ENCODE measurements at regions not wholly inside any gene's neighbourhood (a gene's known extent, or its start where the extent isn't known, plus 50 kb on each side); places are given as distances from the start of the nearest gene placed in this dataset.
"Not testable (repeated sequence)": the region's sequence is repeated elsewhere in the genome, so short reads cannot be mapped to it uniquely, and the experiment has no call there.

DNA sequence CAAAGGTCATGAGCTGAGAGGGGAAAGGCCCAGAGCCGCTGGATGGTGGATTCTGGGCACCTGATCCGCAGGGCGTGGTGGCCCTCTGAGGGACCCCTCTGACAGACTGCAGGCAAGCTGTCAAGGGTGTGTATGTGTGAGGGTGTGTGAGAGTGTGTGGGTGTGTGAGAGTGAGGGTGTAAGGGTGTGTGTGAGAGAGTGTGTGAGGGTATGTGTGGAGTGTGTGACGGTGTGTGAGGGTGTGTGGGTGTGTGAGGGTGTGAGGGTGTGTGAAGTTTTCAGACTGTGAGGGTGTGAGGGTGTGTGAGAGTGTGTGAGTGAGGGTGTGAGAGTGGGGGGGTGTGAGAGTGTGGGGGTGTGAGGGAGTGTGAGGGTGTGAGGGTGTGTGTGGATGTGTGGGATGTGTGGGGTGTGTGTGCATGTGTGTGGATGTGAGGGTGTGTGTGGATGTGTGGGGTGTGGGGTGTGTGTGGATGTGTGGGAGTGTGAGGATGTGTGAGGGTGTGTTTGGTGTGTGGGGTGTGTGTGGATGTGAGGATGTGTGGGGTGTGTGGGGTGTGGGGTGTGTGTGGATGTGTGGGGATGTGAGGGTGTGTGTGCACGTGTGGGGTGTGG lies 156.7 kb downstream of the TMEM121 start:
- 88 to 90% methylated on average over 5 of the region's 5 CpGs for WGBS, 2 donors
- DNase-seq (no peak), ATAC-seq (ENCODE audit: insufficient read depth, low FRiP score) (no peak)
- Histone ChIP-seq H3K27me3 (ENCODE audit: control insufficient read depth in 3 of 3, insufficient read depth in 3 of 3, low read length in 2 of 3) (no peaks in the 10 kb centered on the region), H3K27ac (ENCODE audit: low read depth in 1 of 2, low read length in 1 of 2) (no peak overlapping the region), H3K9me3 (ENCODE audit: control insufficient read depth in 4 of 4, insufficient read depth in 3 of 4, low read length in 3 of 4) (peaks cover 0 to 4% (median 0%) of the 10 kb centered on the region in 4 donors), H3K9ac (ENCODE audit: insufficient read depth in 1 of 2, low read length in 2 of 2) (no peak overlapping the region), H3K4me1 (ENCODE audit: control insufficient read depth in 5 of 5, insufficient read depth in 5 of 5, low read length in 5 of 5) (no peaks in the 10 kb centered on the region), H3K36me3 (ENCODE audit: control insufficient read depth in 4 of 4, insufficient read depth in 4 of 4, low read length in 4 of 4) (no peaks in the 10 kb centered on the region), H3K4me3 (no peak overlapping the region)
- TF ChIP-seq, protein P1, sequence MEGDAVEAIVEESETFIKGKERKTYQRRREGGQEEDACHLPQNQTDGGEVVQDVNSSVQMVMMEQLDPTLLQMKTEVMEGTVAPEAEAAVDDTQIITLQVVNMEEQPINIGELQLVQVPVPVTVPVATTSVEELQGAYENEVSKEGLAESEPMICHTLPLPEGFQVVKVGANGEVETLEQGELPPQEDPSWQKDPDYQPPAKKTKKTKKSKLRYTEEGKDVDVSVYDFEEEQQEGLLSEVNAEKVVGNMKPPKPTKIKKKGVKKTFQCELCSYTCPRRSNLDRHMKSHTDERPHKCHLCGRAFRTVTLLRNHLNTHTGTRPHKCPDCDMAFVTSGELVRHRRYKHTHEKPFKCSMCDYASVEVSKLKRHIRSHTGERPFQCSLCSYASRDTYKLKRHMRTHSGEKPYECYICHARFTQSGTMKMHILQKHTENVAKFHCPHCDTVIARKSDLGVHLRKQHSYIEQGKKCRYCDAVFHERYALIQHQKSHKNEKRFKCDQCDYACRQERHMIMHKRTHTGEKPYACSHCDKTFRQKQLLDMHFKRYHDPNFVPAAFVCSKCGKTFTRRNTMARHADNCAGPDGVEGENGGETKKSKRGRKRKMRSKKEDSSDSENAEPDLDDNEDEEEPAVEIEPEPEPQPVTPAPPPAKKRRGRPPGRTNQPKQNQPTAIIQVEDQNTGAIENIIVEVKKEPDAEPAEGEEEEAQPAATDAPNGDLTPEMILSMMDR (IDR thresholded peaks at IDR 0.05; ENCODE audit: control extremely low read depth, extremely low read depth): no peak

DNA sequence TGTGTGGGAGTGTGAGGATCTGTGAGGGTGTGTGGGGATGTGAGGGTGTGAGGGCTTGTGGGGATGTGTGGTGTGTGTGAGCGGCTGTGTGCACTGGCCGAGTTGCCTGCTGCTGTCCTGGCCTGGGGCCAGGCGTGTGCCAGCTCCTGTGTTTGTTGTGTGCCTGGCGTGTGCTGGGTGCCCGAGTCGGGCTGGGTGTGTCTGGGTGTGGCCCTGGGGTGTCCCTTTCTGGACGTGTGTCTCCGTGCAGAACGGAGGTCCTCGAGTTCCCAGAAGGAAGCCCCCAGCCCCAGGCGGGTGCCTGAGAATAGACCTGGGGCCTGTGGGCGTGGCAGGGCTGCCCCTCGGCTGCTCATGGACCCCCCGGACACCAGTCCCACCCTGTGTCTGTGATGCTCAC lies 157.7 kb downstream of the TMEM121 start:
- ATAC-seq (ENCODE audit: insufficient read depth, low FRiP score); H3K36me3 ChIP-seq (ENCODE audit: control insufficient read depth in 4 of 4, insufficient read depth in 4 of 4, low read length in 4 of 4); H3K27ac ChIP-seq (ENCODE audit: low read depth in 1 of 2, low read length in 1 of 2); H3K4me3 ChIP-seq; H3K9me3 ChIP-seq (ENCODE audit: control insufficient read depth in 4 of 4, insufficient read depth in 3 of 4, low read length in 3 of 4); H3K9ac ChIP-seq (ENCODE audit: insufficient read depth in 1 of 2, low read length in 2 of 2); H3K4me1 ChIP-seq (ENCODE audit: control insufficient read depth in 5 of 5, insufficient read depth in 5 of 5, low read length in 5 of 5); DNase-seq; H3K27me3 ChIP-seq (ENCODE audit: control insufficient read depth in 3 of 3, insufficient read depth in 3 of 3, low read length in 2 of 3): not testable (repeated sequence)
- 74 to 75% methylated on average over 12 to 14 of the region's 14 CpGs for WGBS, 2 donors

DNA sequence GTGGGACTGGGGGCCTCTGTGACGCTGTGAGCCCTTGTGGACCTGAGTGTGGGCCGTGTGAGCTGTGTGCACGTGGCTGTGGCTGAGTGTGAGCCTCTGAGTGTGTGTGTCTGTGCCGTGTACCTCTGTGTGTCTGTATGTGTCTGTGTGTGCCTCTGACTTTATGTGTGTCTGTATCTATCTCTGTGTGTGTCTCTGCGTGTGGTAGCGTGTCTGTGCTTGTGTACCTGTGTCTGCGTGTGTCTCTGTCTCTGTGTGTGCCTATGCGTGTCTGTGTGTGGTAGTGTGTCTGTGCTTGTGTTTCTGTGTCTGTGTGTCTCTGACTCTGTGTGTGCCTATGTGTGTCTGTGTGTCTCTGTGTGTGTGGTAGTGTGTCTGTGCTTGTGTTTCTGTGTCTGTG lies 158.2 kb downstream of the TMEM121 start:
- not testable (repeated sequence) for H3K27me3 ChIP-seq (ENCODE audit: control insufficient read depth in 3 of 3, insufficient read depth in 3 of 3, low read length in 2 of 3); H3K9ac ChIP-seq (ENCODE audit: insufficient read depth in 1 of 2, low read length in 2 of 2); DNase-seq; H3K4me3 ChIP-seq; H3K9me3 ChIP-seq (ENCODE audit: control insufficient read depth in 4 of 4, insufficient read depth in 3 of 4, low read length in 3 of 4); ATAC-seq (ENCODE audit: insufficient read depth, low FRiP score); H3K27ac ChIP-seq (ENCODE audit: low read depth in 1 of 2, low read length in 1 of 2); H3K4me1 ChIP-seq (ENCODE audit: control insufficient read depth in 5 of 5, insufficient read depth in 5 of 5, low read length in 5 of 5); H3K36me3 ChIP-seq (ENCODE audit: control insufficient read depth in 4 of 4, insufficient read depth in 4 of 4, low read length in 4 of 4)
- WGBS, 2 donors: 80 to 85% methylated on average over 6 to 7 of the region's 8 CpGs

DNA sequence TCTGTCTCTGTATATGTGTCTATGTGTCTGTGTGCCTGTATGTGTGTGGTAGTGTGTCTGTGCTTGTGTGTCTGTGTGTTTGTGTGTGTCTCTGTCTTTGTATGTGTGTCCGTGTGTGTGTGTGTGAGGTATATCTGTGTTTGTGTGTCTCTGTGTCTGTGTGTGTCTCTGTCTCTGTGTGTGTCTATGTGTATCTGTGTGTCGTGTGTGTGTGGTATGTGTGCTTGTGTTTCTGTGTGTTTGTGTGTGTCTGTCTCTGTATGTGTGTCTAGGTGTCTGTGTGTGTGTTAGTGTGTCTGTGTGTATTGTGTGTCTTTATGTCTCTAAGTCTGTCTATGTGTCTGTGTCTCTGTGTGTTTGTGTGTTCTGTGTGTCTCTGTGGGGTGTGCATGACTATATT lies 158.6 kb downstream of the TMEM121 start:
- WGBS, 2 donors: 87 to 89% methylated on average over 2 of the region's 2 CpGs
- H3K27me3 ChIP-seq (ENCODE audit: control insufficient read depth in 3 of 3, insufficient read depth in 3 of 3, low read length in 2 of 3): no peaks in the 10 kb centered on the region
- DNase-seq: no peak
- no peaks in the 10 kb centered on the region for H3K4me1 ChIP-seq (ENCODE audit: control insufficient read depth in 5 of 5, insufficient read depth in 5 of 5, low read length in 5 of 5)
- H3K9ac ChIP-seq (ENCODE audit: insufficient read depth in 1 of 2, low read length in 2 of 2): no peak overlapping the region
- no peaks in the 10 kb centered on the region for H3K36me3 ChIP-seq (ENCODE audit: control insufficient read depth in 4 of 4, insufficient read depth in 4 of 4, low read length in 4 of 4)
- H3K27ac ChIP-seq (ENCODE audit: low read depth in 1 of 2, low read length in 1 of 2): no peak overlapping the region
- TF ChIP-seq, protein P1 (IDR thresholded peaks at IDR 0.05; ENCODE audit: control extremely low read depth, extremely low read depth): no peak
- H3K4me3 ChIP-seq: no peak overlapping the region
- ATAC-seq (ENCODE audit: insufficient read depth, low FRiP score): no peak
- H3K9me3 ChIP-seq (ENCODE audit: control insufficient read depth in 4 of 4, insufficient read depth in 3 of 4, low read length in 3 of 4): peaks cover 0 to 12% (median 0%) of the 10 kb centered on the region in 4 donors

DNA sequence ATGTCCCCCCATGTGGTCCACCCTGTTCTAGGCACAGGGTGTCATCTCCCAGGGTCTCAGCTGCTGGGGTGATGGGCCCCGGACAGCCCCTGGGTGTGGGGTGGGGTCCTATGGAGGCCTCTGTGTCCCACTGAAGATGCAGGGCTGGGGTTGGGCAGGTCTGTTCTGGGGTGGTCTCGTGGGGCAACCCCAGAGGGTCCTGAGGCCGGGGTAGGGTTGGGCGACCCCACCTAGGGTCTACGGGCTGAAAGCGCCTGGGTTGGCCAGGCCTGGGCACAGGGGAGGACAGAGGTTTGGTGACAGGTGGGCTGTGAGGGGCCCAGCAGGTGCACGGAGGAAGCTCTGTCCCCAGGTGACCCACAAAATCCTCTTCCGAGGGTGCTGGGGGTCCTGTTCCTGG lies 159.2 kb downstream of the TMEM121 start:
- H3K9me3 ChIP-seq (ENCODE audit: control insufficient read depth in 4 of 4, insufficient read depth in 3 of 4, low read length in 3 of 4): peaks cover 0 to 13% (median 0%) of the 10 kb centered on the region in 4 donors
- not testable (repeated sequence) for DNase-seq; ATAC-seq (ENCODE audit: insufficient read depth, low FRiP score); H3K36me3 ChIP-seq (ENCODE audit: control insufficient read depth in 4 of 4, insufficient read depth in 4 of 4, low read length in 4 of 4); H3K4me3 ChIP-seq; H3K27ac ChIP-seq (ENCODE audit: low read depth in 1 of 2, low read length in 1 of 2); H3K4me1 ChIP-seq (ENCODE audit: control insufficient read depth in 5 of 5, insufficient read depth in 5 of 5, low read length in 5 of 5); H3K9ac ChIP-seq (ENCODE audit: insufficient read depth in 1 of 2, low read length in 2 of 2); H3K27me3 ChIP-seq (ENCODE audit: control insufficient read depth in 3 of 3, insufficient read depth in 3 of 3, low read length in 2 of 3)
- WGBS, 2 donors: 68 to 79% methylated on average over 5 of the region's 8 CpGs

DNA sequence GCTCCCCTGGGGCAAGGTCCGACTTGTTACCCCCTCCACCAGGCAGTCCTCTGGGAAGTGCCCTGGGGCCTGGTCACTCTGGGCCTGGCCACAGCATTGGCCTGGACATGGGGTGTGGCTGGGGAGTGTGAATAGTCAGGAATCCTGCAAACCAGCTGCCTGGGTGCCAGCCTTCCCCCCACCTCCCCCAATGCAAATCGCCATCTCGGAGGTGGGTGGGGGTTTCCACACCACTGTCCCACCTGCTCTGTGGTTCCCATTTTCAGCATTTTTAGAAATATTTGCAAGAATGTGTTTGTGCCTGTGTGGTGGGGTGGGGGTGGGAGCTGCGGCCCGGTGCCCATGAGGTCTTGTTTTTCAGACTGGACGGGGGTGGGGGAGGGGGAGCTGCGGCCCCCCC lies 159.7 kb downstream of the TMEM121 start:
- H3K27ac ChIP-seq (ENCODE audit: low read depth in 1 of 2, low read length in 1 of 2); DNase-seq; ATAC-seq (ENCODE audit: insufficient read depth, low FRiP score); H3K36me3 ChIP-seq (ENCODE audit: control insufficient read depth in 4 of 4, insufficient read depth in 4 of 4, low read length in 4 of 4); H3K4me1 ChIP-seq (ENCODE audit: control insufficient read depth in 5 of 5, insufficient read depth in 5 of 5, low read length in 5 of 5); H3K27me3 ChIP-seq (ENCODE audit: control insufficient read depth in 3 of 3, insufficient read depth in 3 of 3, low read length in 2 of 3); H3K9ac ChIP-seq (ENCODE audit: insufficient read depth in 1 of 2, low read length in 2 of 2); H3K4me3 ChIP-seq: not testable (repeated sequence)
- H3K9me3 ChIP-seq (ENCODE audit: control insufficient read depth in 4 of 4, insufficient read depth in 3 of 4, low read length in 3 of 4): peaks cover 0 to 13% (median under 1%) of the 10 kb centered on the region in 4 donors
- 67% methylated on average over 2 of the region's 7 CpGs; no CpG with 5 or more reads in 1 of the 2 donors for WGBS, 2 donors
